H9 (cell line): ENCODE measurements at regions not wholly inside any gene's neighbourhood (a gene's known extent, or its start where the extent isn't known, plus 50 kb on each side); places are given as distances from the start of the nearest gene placed in this dataset.

Experiments used
- DNase-seq: peaks from one replicate; pipeline ENCODE4 v3.0.0-alpha.2; 2017
- H2AFZ ChIP-seq: one replicate; pipeline ENCODE4 v1.6.1; 2013; ENCODE audit warnings: mild to moderate bottlenecking, low read length, control low read depth, moderate library complexity
- H2AK5ac ChIP-seq: 2 replicates; pipeline ENCODE4 v1.6.1; 2013; ENCODE audit warnings: low read length, control low read depth, mixed read lengths; ENCODE audit not compliant: insufficient read length
- H2BK120ac ChIP-seq: one replicate; pipeline ENCODE4 v1.6.1; 2013; ENCODE audit warnings: low read depth, mild to moderate bottlenecking, low read length, control low read depth, inconsistent platforms; ENCODE audit not compliant: poor library complexity, severe bottlenecking
- H2BK12ac ChIP-seq: 2 replicates; pipeline ENCODE4 v1.6.1; 2013; ENCODE audit warnings: low read length, control low read depth, mixed read lengths, low read depth; ENCODE audit not compliant: insufficient read length
- H2BK15ac ChIP-seq: 2 replicates; pipeline ENCODE4 v1.6.1; 2013; ENCODE audit warnings: low read depth, low read length, control low read depth
- H2BK20ac ChIP-seq: one replicate; pipeline ENCODE4 v1.6.1; 2013; ENCODE audit warnings: low read depth, mild to moderate bottlenecking, low read length, control low read depth, inconsistent platforms; ENCODE audit not compliant: poor library complexity, severe bottlenecking
- H2BK5ac ChIP-seq: 2 replicates; pipeline ENCODE4 v1.6.1; 2013; ENCODE audit warnings: low read length, control low read depth, mixed read lengths; ENCODE audit not compliant: insufficient read length
- H3K14ac ChIP-seq: 2 replicates; pipeline ENCODE4 v1.6.1; 2013; ENCODE audit warnings: low read length, control low read depth; ENCODE audit not compliant: insufficient read depth
- H3K18ac ChIP-seq: 2 replicates; pipeline ENCODE4 v1.6.1; 2013; ENCODE audit warnings: low read depth, mild to moderate bottlenecking, mixed read lengths, low read length, control low read depth; ENCODE audit not compliant: insufficient read length
- H3K23ac ChIP-seq: 2 replicates; pipeline ENCODE4 v1.6.1; 2013; ENCODE audit warnings: low read length, control low read depth, mixed read lengths, low read depth; ENCODE audit not compliant: insufficient read length
- H3K23me2 ChIP-seq: 2 replicates; pipeline ENCODE4 v1.6.1; 2013; ENCODE audit warnings: low read depth, mild to moderate bottlenecking, mixed read lengths, low read length, control low read depth; ENCODE audit not compliant: insufficient read length, poor library complexity, severe bottlenecking
- H3K27ac ChIP-seq: 2 replicates; pipeline ENCODE4 v1.5.1; 2013; ENCODE audit warnings: low read length, control low read depth, mixed read lengths, low read depth; ENCODE audit not compliant: insufficient read length
- H3K27me3 ChIP-seq: 2 replicates; pipeline ENCODE4 v1.6.1; 2013; ENCODE audit warnings: low read length, control low read depth, inconsistent platforms; ENCODE audit not compliant: insufficient read depth
- H3K4ac ChIP-seq: 2 replicates; pipeline ENCODE4 v1.6.1; 2013; ENCODE audit warnings: low read depth, mild to moderate bottlenecking, control low read depth, inconsistent platforms, low read length, moderate library complexity
- H3K4me1 ChIP-seq: 2 replicates; pipeline ENCODE4 v1.6.1; 2013; ENCODE audit warnings: low read length, control low read depth, inconsistent platforms; ENCODE audit not compliant: insufficient read depth
- H3K4me2 ChIP-seq: 2 replicates; pipeline ENCODE4 v1.6.1; 2013; ENCODE audit warnings: low read length, control low read depth, mixed read lengths; ENCODE audit not compliant: insufficient read length, insufficient read depth
- H3K56ac ChIP-seq: 2 replicates; pipeline ENCODE4 v1.6.1; 2013; ENCODE audit warnings: low read depth, mild to moderate bottlenecking, mixed read lengths, low read length, control low read depth; ENCODE audit not compliant: insufficient read length
- H3K79me1 ChIP-seq: 2 replicates; pipeline ENCODE4 v1.6.1; 2013; ENCODE audit warnings: low read depth, mild to moderate bottlenecking, moderate library complexity, low read length, control low read depth, inconsistent platforms; ENCODE audit not compliant: insufficient read depth, poor library complexity, severe bottlenecking
- H3K79me2 ChIP-seq: 2 replicates; pipeline ENCODE4 v1.6.1; 2013; ENCODE audit warnings: low read length, control low read depth, inconsistent platforms; ENCODE audit not compliant: insufficient read depth
- H3K9ac ChIP-seq: 2 replicates; pipeline ENCODE4 v1.6.1; 2013; ENCODE audit warnings: low read length, control low read depth, mixed read lengths; ENCODE audit not compliant: insufficient read length; ENCODE audit errors: extremely low read depth
- H3K9me3 ChIP-seq: one replicate; pipeline ENCODE4 v1.6.1; 2013; ENCODE audit warnings: low read depth, low read length, inconsistent platforms; ENCODE audit not compliant: control insufficient read depth
- H3T11ph ChIP-seq: one replicate; pipeline ENCODE4 v1.6.1; 2013; ENCODE audit warnings: mild to moderate bottlenecking, low read length, control low read depth, inconsistent platforms
- H4K20me1 ChIP-seq: one replicate; pipeline ENCODE4 v1.6.1; 2013; ENCODE audit not compliant: control insufficient read depth, insufficient read length, insufficient read depth
- H4K5ac ChIP-seq: 2 replicates; pipeline ENCODE4 v1.6.1; 2013; ENCODE audit warnings: low read depth, mild to moderate bottlenecking, mixed read lengths, low read length, control low read depth; ENCODE audit not compliant: insufficient read length
- H4K8ac ChIP-seq: replicated peaks from 2 replicates; pipeline ENCODE4 v1.6.1; 2013; ENCODE audit warnings: low read length, control low read depth, mixed read lengths, low read depth; ENCODE audit not compliant: insufficient read length
- H4K91ac ChIP-seq: 2 replicates; pipeline ENCODE4 v1.6.1; 2013; ENCODE audit warnings: low read depth, mild to moderate bottlenecking, moderate library complexity, mixed read lengths, low read length, control low read depth; ENCODE audit not compliant: insufficient read length
- H3K27ac Mint-ChIP-seq, 3 experiments: 2 replicates in 2 of 3; 3 replicates in 1 of 3; pipeline ENCODE4 v1.8.0; 2020 to 2021; ENCODE audit warnings: mixed read lengths in 3 of 3, mild to moderate bottlenecking in 1 of 3, moderate library complexity in 1 of 3
- H3K27me3 Mint-ChIP-seq: 2 replicates; pipeline ENCODE4 v1.8.0; 2021; ENCODE audit warnings: low read depth, mild to moderate bottlenecking, moderate library complexity, mixed read lengths
- H3K36me3 Mint-ChIP-seq, 3 experiments: 2 replicates in 2 of 3; 3 replicates in 1 of 3; pipeline ENCODE4 v1.8.0; 2020 to 2021; ENCODE audit warnings: low read depth in 3 of 3, mixed read lengths in 3 of 3; ENCODE audit not compliant: insufficient read depth in 1 of 3
- H3K4me1 Mint-ChIP-seq, 2 experiments: 2 replicates each; pipeline ENCODE4 v1.8.0; 2020; ENCODE audit warnings: mixed read lengths in 2 of 2
- H3K4me3 Mint-ChIP-seq, 2 experiments: 2 replicates in 1 of 2; 3 replicates in 1 of 2; pipeline ENCODE4 v1.8.0; 2020 to 2021; ENCODE audit warnings: mild to moderate bottlenecking in 2 of 2, mixed read lengths in 2 of 2, moderate library complexity in 1 of 2
- H3K9me3 Mint-ChIP-seq, 2 experiments: 2 replicates in 1 of 2; 3 replicates in 1 of 2; pipeline ENCODE4 v1.8.0; 2020; ENCODE audit warnings: mild to moderate bottlenecking in 2 of 2, mixed read lengths in 2 of 2, moderate library complexity in 1 of 2
- WGBS: extraction: QIAGEN DNeasy Blood & Tissue Kit; methylation state at CpG from one replicate; pipeline ENCODE4 v1.1.7; 2013; ENCODE audit warnings: missing lambda C conversion rate, low lambda C conversion rate, mixed read lengths; ENCODE audit not compliant: insufficient read length; ENCODE audit errors: extremely low coverage; 5-methylcytosine and 5-hydroxymethylcytosine counted together
- TF ChIP-seq, protein P1 (sequence below): fragments of 200-600 bp; sonication (generic); conservative IDR thresholded peaks from 3 replicates; pipeline ENCODE4 v1.8.0; 2021; ENCODE audit warnings: antibody characterized with exemption, mild to moderate bottlenecking

DNA sequence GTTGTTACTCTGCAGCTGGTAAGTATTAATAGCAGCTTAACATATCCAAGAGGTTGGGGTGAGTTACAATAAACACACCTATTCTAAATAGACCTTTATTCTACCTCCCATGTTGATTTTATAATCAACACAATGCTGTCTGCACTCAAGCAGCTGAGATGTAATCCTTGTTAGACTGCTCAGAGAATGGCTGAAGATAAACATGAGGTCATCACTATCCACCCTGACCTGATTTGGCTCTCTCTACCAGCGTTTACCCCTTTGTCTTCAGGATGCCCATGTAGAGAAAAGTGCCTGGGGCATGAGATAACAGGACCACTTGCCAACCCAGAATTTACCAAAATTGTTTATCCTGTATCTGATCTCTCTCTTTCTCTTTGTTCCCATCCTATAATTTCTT is 220.7 kb upstream of the DEFB112 start:
- no peak overlapping the region; a peak in 1 of 7 replicates for H3K27ac Mint-ChIP-seq
- no peaks in the 10 kb centered on the region for H3K27me3 Mint-ChIP-seq
- TF ChIP-seq, protein P1, sequence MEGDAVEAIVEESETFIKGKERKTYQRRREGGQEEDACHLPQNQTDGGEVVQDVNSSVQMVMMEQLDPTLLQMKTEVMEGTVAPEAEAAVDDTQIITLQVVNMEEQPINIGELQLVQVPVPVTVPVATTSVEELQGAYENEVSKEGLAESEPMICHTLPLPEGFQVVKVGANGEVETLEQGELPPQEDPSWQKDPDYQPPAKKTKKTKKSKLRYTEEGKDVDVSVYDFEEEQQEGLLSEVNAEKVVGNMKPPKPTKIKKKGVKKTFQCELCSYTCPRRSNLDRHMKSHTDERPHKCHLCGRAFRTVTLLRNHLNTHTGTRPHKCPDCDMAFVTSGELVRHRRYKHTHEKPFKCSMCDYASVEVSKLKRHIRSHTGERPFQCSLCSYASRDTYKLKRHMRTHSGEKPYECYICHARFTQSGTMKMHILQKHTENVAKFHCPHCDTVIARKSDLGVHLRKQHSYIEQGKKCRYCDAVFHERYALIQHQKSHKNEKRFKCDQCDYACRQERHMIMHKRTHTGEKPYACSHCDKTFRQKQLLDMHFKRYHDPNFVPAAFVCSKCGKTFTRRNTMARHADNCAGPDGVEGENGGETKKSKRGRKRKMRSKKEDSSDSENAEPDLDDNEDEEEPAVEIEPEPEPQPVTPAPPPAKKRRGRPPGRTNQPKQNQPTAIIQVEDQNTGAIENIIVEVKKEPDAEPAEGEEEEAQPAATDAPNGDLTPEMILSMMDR = no peak

More for the DNA sequence above, 220.7 kb upstream of the DEFB112 start:
- Histone ChIP-seq H4K5ac (no peak overlapping the region), H3K4ac (no peak overlapping the region), H3K27me3 (no peaks in the 10 kb centered on the region), H2AK5ac (no peak overlapping the region), H3K4me1 (no peaks in the 10 kb centered on the region; the same call in 1 of the 2 replicates), H2AFZ (no peak overlapping the region), H2BK12ac (no peak overlapping the region), H4K91ac (no peak overlapping the region), H2BK120ac (no peak overlapping the region), H3K14ac (no peak overlapping the region), H2BK5ac (no peak overlapping the region), H3K79me2 (no peaks in the 10 kb centered on the region), H2BK15ac (no peak overlapping the region), H3K23me2 (no peaks in the 10 kb centered on the region), H3K56ac (no peak overlapping the region), H2BK20ac (no peak overlapping the region), H4K8ac (no peak overlapping the region), H3K27ac (no peak overlapping the region), H3K4me2 (no peak overlapping the region), H4K20me1 (no peaks in the 10 kb centered on the region), H3K9ac (no peak overlapping the region), H3K79me1 (no peaks in the 10 kb centered on the region), H3K9me3 (no peaks in the 10 kb centered on the region), H3T11ph (no peak overlapping the region), H3K18ac (no peak overlapping the region), H3K23ac (no peak overlapping the region)
- Mint-ChIP-seq H3K36me3 (no peaks in the 10 kb centered on the region; a peak in 1 of 7 replicates), H3K4me1 (peaks cover 5 to 6% of the 10 kb centered on the region in 2 experiments; a peak in 3 of 4 replicates), H3K9me3 (no peaks in the 10 kb centered on the region; a peak in 1 of 5 replicates), H3K4me3 (no peak overlapping the region)
- no CpG with 5 or more reads among the region's 1 CpG for WGBS
- DNase-seq = no peak
